H9 (cell line): ENCODE measurements at regions not wholly inside any gene's neighbourhood (a gene's known extent, or its start where the extent isn't known, plus 50 kb on each side); places are given as distances from the start of the nearest gene placed in this dataset.
A peak's percentile ranks its signal among the peaks of the same experiment; 100 is the strongest.

Source experiments
- DNase-seq: peaks from one replicate; pipeline ENCODE4 v3.0.0-alpha.2; 2017
- H2AFZ ChIP-seq: one replicate; pipeline ENCODE4 v1.6.1; 2013; ENCODE audit warnings: mild to moderate bottlenecking, low read length, control low read depth, moderate library complexity
- H2AK5ac ChIP-seq: 2 replicates; pipeline ENCODE4 v1.6.1; 2013; ENCODE audit warnings: low read length, control low read depth, mixed read lengths; ENCODE audit not compliant: insufficient read length
- H2BK120ac ChIP-seq: one replicate; pipeline ENCODE4 v1.6.1; 2013; ENCODE audit warnings: low read depth, mild to moderate bottlenecking, low read length, control low read depth, inconsistent platforms; ENCODE audit not compliant: poor library complexity, severe bottlenecking
- H2BK12ac ChIP-seq: 2 replicates; pipeline ENCODE4 v1.6.1; 2013; ENCODE audit warnings: low read length, control low read depth, mixed read lengths, low read depth; ENCODE audit not compliant: insufficient read length
- H2BK15ac ChIP-seq: 2 replicates; pipeline ENCODE4 v1.6.1; 2013; ENCODE audit warnings: low read depth, low read length, control low read depth
- H2BK20ac ChIP-seq: one replicate; pipeline ENCODE4 v1.6.1; 2013; ENCODE audit warnings: low read depth, mild to moderate bottlenecking, low read length, control low read depth, inconsistent platforms; ENCODE audit not compliant: poor library complexity, severe bottlenecking
- H2BK5ac ChIP-seq: 2 replicates; pipeline ENCODE4 v1.6.1; 2013; ENCODE audit warnings: low read length, control low read depth, mixed read lengths; ENCODE audit not compliant: insufficient read length
- H3K14ac ChIP-seq: 2 replicates; pipeline ENCODE4 v1.6.1; 2013; ENCODE audit warnings: low read length, control low read depth; ENCODE audit not compliant: insufficient read depth
- H3K18ac ChIP-seq: 2 replicates; pipeline ENCODE4 v1.6.1; 2013; ENCODE audit warnings: low read depth, mild to moderate bottlenecking, mixed read lengths, low read length, control low read depth; ENCODE audit not compliant: insufficient read length
- H3K23ac ChIP-seq: 2 replicates; pipeline ENCODE4 v1.6.1; 2013; ENCODE audit warnings: low read length, control low read depth, mixed read lengths, low read depth; ENCODE audit not compliant: insufficient read length
- H3K23me2 ChIP-seq: 2 replicates; pipeline ENCODE4 v1.6.1; 2013; ENCODE audit warnings: low read depth, mild to moderate bottlenecking, mixed read lengths, low read length, control low read depth; ENCODE audit not compliant: insufficient read length, poor library complexity, severe bottlenecking
- H3K27ac ChIP-seq: 2 replicates; pipeline ENCODE4 v1.5.1; 2013; ENCODE audit warnings: low read length, control low read depth, mixed read lengths, low read depth; ENCODE audit not compliant: insufficient read length
- H3K27me3 ChIP-seq: 2 replicates; pipeline ENCODE4 v1.6.1; 2013; ENCODE audit warnings: low read length, control low read depth, inconsistent platforms; ENCODE audit not compliant: insufficient read depth
- H3K4ac ChIP-seq: 2 replicates; pipeline ENCODE4 v1.6.1; 2013; ENCODE audit warnings: low read depth, mild to moderate bottlenecking, control low read depth, inconsistent platforms, low read length, moderate library complexity
- H3K4me1 ChIP-seq: 2 replicates; pipeline ENCODE4 v1.6.1; 2013; ENCODE audit warnings: low read length, control low read depth, inconsistent platforms; ENCODE audit not compliant: insufficient read depth
- H3K4me2 ChIP-seq: 2 replicates; pipeline ENCODE4 v1.6.1; 2013; ENCODE audit warnings: low read length, control low read depth, mixed read lengths; ENCODE audit not compliant: insufficient read length, insufficient read depth
- H3K56ac ChIP-seq: 2 replicates; pipeline ENCODE4 v1.6.1; 2013; ENCODE audit warnings: low read depth, mild to moderate bottlenecking, mixed read lengths, low read length, control low read depth; ENCODE audit not compliant: insufficient read length
- H3K79me1 ChIP-seq: 2 replicates; pipeline ENCODE4 v1.6.1; 2013; ENCODE audit warnings: low read depth, mild to moderate bottlenecking, moderate library complexity, low read length, control low read depth, inconsistent platforms; ENCODE audit not compliant: insufficient read depth, poor library complexity, severe bottlenecking
- H3K79me2 ChIP-seq: 2 replicates; pipeline ENCODE4 v1.6.1; 2013; ENCODE audit warnings: low read length, control low read depth, inconsistent platforms; ENCODE audit not compliant: insufficient read depth
- H3K9ac ChIP-seq: 2 replicates; pipeline ENCODE4 v1.6.1; 2013; ENCODE audit warnings: low read length, control low read depth, mixed read lengths; ENCODE audit not compliant: insufficient read length; ENCODE audit errors: extremely low read depth
- H3K9me3 ChIP-seq: one replicate; pipeline ENCODE4 v1.6.1; 2013; ENCODE audit warnings: low read depth, low read length, inconsistent platforms; ENCODE audit not compliant: control insufficient read depth
- H3T11ph ChIP-seq: one replicate; pipeline ENCODE4 v1.6.1; 2013; ENCODE audit warnings: mild to moderate bottlenecking, low read length, control low read depth, inconsistent platforms
- H4K20me1 ChIP-seq: one replicate; pipeline ENCODE4 v1.6.1; 2013; ENCODE audit not compliant: control insufficient read depth, insufficient read length, insufficient read depth
- H4K5ac ChIP-seq: 2 replicates; pipeline ENCODE4 v1.6.1; 2013; ENCODE audit warnings: low read depth, mild to moderate bottlenecking, mixed read lengths, low read length, control low read depth; ENCODE audit not compliant: insufficient read length
- H4K8ac ChIP-seq: replicated peaks from 2 replicates; pipeline ENCODE4 v1.6.1; 2013; ENCODE audit warnings: low read length, control low read depth, mixed read lengths, low read depth; ENCODE audit not compliant: insufficient read length
- H4K91ac ChIP-seq: 2 replicates; pipeline ENCODE4 v1.6.1; 2013; ENCODE audit warnings: low read depth, mild to moderate bottlenecking, moderate library complexity, mixed read lengths, low read length, control low read depth; ENCODE audit not compliant: insufficient read length
- H3K27ac Mint-ChIP-seq, 3 experiments: 2 replicates in 2 of 3; 3 replicates in 1 of 3; pipeline ENCODE4 v1.8.0; 2020 to 2021; ENCODE audit warnings: mixed read lengths in 3 of 3, mild to moderate bottlenecking in 1 of 3, moderate library complexity in 1 of 3
- H3K27me3 Mint-ChIP-seq: 2 replicates; pipeline ENCODE4 v1.8.0; 2021; ENCODE audit warnings: low read depth, mild to moderate bottlenecking, moderate library complexity, mixed read lengths
- H3K36me3 Mint-ChIP-seq, 3 experiments: 2 replicates in 2 of 3; 3 replicates in 1 of 3; pipeline ENCODE4 v1.8.0; 2020 to 2021; ENCODE audit warnings: low read depth in 3 of 3, mixed read lengths in 3 of 3; ENCODE audit not compliant: insufficient read depth in 1 of 3
- H3K4me1 Mint-ChIP-seq, 2 experiments: 2 replicates each; pipeline ENCODE4 v1.8.0; 2020; ENCODE audit warnings: mixed read lengths in 2 of 2
- H3K4me3 Mint-ChIP-seq, 2 experiments: 2 replicates in 1 of 2; 3 replicates in 1 of 2; pipeline ENCODE4 v1.8.0; 2020 to 2021; ENCODE audit warnings: mild to moderate bottlenecking in 2 of 2, mixed read lengths in 2 of 2, moderate library complexity in 1 of 2
- H3K9me3 Mint-ChIP-seq, 2 experiments: 2 replicates in 1 of 2; 3 replicates in 1 of 2; pipeline ENCODE4 v1.8.0; 2020; ENCODE audit warnings: mild to moderate bottlenecking in 2 of 2, mixed read lengths in 2 of 2, moderate library complexity in 1 of 2
- CTCF ChIP-seq: fragments of 200-600 bp; sonication (generic); conservative IDR thresholded peaks from 3 replicates; pipeline ENCODE4 v1.8.0; 2021; ENCODE audit warnings: antibody characterized with exemption, mild to moderate bottlenecking
- WGBS: extraction: QIAGEN DNeasy Blood & Tissue Kit; methylation state at CpG from one replicate; pipeline ENCODE4 v1.1.7; 2013; ENCODE audit warnings: missing lambda C conversion rate, low lambda C conversion rate, mixed read lengths; ENCODE audit not compliant: insufficient read length; ENCODE audit errors: extremely low coverage; 5-methylcytosine and 5-hydroxymethylcytosine counted together

GRCh38 chr10:78542141-78542489 is 508.5 kb downstream of the RPS24 start:
- no peak overlapping the region for H4K8ac ChIP-seq
- H2BK12ac ChIP-seq = no peak overlapping the region
- H4K91ac ChIP-seq = no peak overlapping the region
- no peak overlapping the region for H2BK5ac ChIP-seq
- no CpG with 5 or more reads among the region's 6 CpGs for WGBS
- H3K14ac ChIP-seq = no peak overlapping the region
- no peak overlapping the region for H3K23ac ChIP-seq
- no peaks in the 10 kb centered on the region for H3K9me3 ChIP-seq
- Mint-ChIP-seq H3K27ac (peak overlapping the region in 1 of 3 experiments; percentile 92; a peak in 3 of 7 replicates), H3K36me3 (no peaks in the 10 kb centered on the region), H3K27me3 (peaks cover 8% of the 10 kb centered on the region), H3K9me3 (peaks cover 0 to 2% of the 10 kb centered on the region in 2 experiments; a peak in 3 of 5 replicates), H3K4me3 (no peak overlapping the region), H3K4me1 (peaks cover 2 to 21% of the 10 kb centered on the region in 2 experiments; a peak in 3 of 4 replicates)
- DNase-seq = no peak
- no peak overlapping the region for H3K18ac ChIP-seq
- H4K5ac ChIP-seq = no peak overlapping the region
- H2AFZ ChIP-seq = no peak overlapping the region
- H4K20me1 ChIP-seq = no peaks in the 10 kb centered on the region
- no peak overlapping the region for H2BK15ac ChIP-seq
- no peak overlapping the region for H3K9ac ChIP-seq
- no peak overlapping the region for H2BK120ac ChIP-seq
- H3K4me2 ChIP-seq = no peak overlapping the region
- no peaks in the 10 kb centered on the region for H3K79me1 ChIP-seq
- H3K4ac ChIP-seq = no peak overlapping the region
- H2AK5ac ChIP-seq = no peak overlapping the region
- H3T11ph ChIP-seq = no peak overlapping the region
- no peak overlapping the region for H3K27ac ChIP-seq
- no peaks in the 10 kb centered on the region for H3K23me2 ChIP-seq
- no peak overlapping the region for H2BK20ac ChIP-seq
- H3K4me1 ChIP-seq = no peaks in the 10 kb centered on the region
- no peaks in the 10 kb centered on the region for H3K79me2 ChIP-seq
- no peak for TF ChIP-seq CTCF
- no peak overlapping the region for H3K56ac ChIP-seq
- H3K27me3 ChIP-seq = no peaks in the 10 kb centered on the region
